ENCODE measurements at regions not wholly inside any gene's neighbourhood (a gene's known extent, or its start where the extent isn't known, plus 50 kb on each side); places are given as distances from the start of the nearest gene placed in this dataset.

GRCh38 chr9:108400297-108400696 is 455.5 kb downstream of the ACTL7B start:
- H3K36me3 ChIP-seq (replicated peaks; ENCODE audit: low read depth, low read length) = no peaks in the 10 kb centered on the region
- H3K4me1 ChIP-seq (ENCODE audit: low read length) = no peaks in the 10 kb centered on the region
- H3K79me2 ChIP-seq (ENCODE audit: low read length) = no peaks in the 10 kb centered on the region
- H3K9me3 ChIP-seq (ENCODE audit: insufficient read depth, low read length) = no peaks in the 10 kb centered on the region
- no peak overlapping the region for H2AFZ ChIP-seq (ENCODE audit: low read depth, low read length)
- H3K9ac ChIP-seq (ENCODE audit: low read length) = no peak overlapping the region
- no peak overlapping the region for H3K27ac ChIP-seq (ENCODE audit: low read length)
- no peak overlapping the region for H3K4me2 ChIP-seq (ENCODE audit: low read length)
- H3K4me3 ChIP-seq (ENCODE audit: low read length) = no peak overlapping the region
- TF ChIP-seq CTCF (IDR thresholded peaks at IDR 0.05; ENCODE audit: low read depth, low read length) = no peak
- TF ChIP-seq EZH2phosphoT487 (IDR thresholded peaks at IDR 0.05; ENCODE audit: low read depth) = no peak
- no peaks in the 10 kb centered on the region for H4K20me1 ChIP-seq (ENCODE audit: insufficient read depth, low read length)
- H3K27me3 ChIP-seq (ENCODE audit: low read depth, low read length) = no peaks in the 10 kb centered on the region

- no peak for TF ChIP-seq EZH2phosphoT487 (IDR thresholded peaks at IDR 0.05; ENCODE audit: low read depth)
- no peak for TF ChIP-seq CTCF (IDR thresholded peaks at IDR 0.05; ENCODE audit: low read depth, low read length)
- no peaks in the 10 kb centered on the region for H3K36me3 ChIP-seq (replicated peaks; ENCODE audit: low read depth, low read length)
- H3K4me2 ChIP-seq (ENCODE audit: low read length) = no peak overlapping the region
- H3K4me1 ChIP-seq (ENCODE audit: low read length) = no peaks in the 10 kb centered on the region
- H3K4me3 ChIP-seq (ENCODE audit: low read length) = no peak overlapping the region
- no peaks in the 10 kb centered on the region for H4K20me1 ChIP-seq (ENCODE audit: insufficient read depth, low read length)
- no peak overlapping the region for H2AFZ ChIP-seq (ENCODE audit: low read depth, low read length)
- no peak overlapping the region for H3K27ac ChIP-seq (ENCODE audit: low read length)
- no peak overlapping the region for H3K9ac ChIP-seq (ENCODE audit: low read length)
- H3K27me3 ChIP-seq (ENCODE audit: low read depth, low read length) = no peaks in the 10 kb centered on the region
- no peaks in the 10 kb centered on the region for H3K79me2 ChIP-seq (ENCODE audit: low read length)
- no peaks in the 10 kb centered on the region for H3K9me3 ChIP-seq (ENCODE audit: insufficient read depth, low read length)
These were observed 455.9 kb downstream of the ACTL7B start for GRCh38 chr9:108399851-108400250.

- no peak for TF ChIP-seq EZH2phosphoT487 (IDR thresholded peaks at IDR 0.05; ENCODE audit: low read depth)
- no peak for TF ChIP-seq CTCF (IDR thresholded peaks at IDR 0.05; ENCODE audit: low read depth, low read length)
- H3K4me3 ChIP-seq (ENCODE audit: low read length) = no peak overlapping the region
- H3K4me2 ChIP-seq (ENCODE audit: low read length) = no peak overlapping the region
- no peak overlapping the region for H3K9ac ChIP-seq (ENCODE audit: low read length)
- H2AFZ ChIP-seq (ENCODE audit: low read depth, low read length) = no peak overlapping the region
- no peaks in the 10 kb centered on the region for H3K4me1 ChIP-seq (ENCODE audit: low read length)
- no peaks in the 10 kb centered on the region for H3K79me2 ChIP-seq (ENCODE audit: low read length)
- H4K20me1 ChIP-seq (ENCODE audit: insufficient read depth, low read length) = no peaks in the 10 kb centered on the region
- H3K27ac ChIP-seq (ENCODE audit: low read length) = no peak overlapping the region
- H3K9me3 ChIP-seq (ENCODE audit: insufficient read depth, low read length) = no peaks in the 10 kb centered on the region
- no peaks in the 10 kb centered on the region for H3K27me3 ChIP-seq (ENCODE audit: low read depth, low read length)
- H3K36me3 ChIP-seq (replicated peaks; ENCODE audit: low read depth, low read length) = no peaks in the 10 kb centered on the region
These were observed 458.5 kb downstream of the ACTL7B start for GRCh38 chr9:108397286-108397685.

GRCh38 chr9:108396611-108397010 is 459.2 kb downstream of the ACTL7B start:
- H2AFZ ChIP-seq (ENCODE audit: low read depth, low read length) = no peak overlapping the region
- no peak overlapping the region for H3K4me2 ChIP-seq (ENCODE audit: low read length)
- H3K4me1 ChIP-seq (ENCODE audit: low read length) = no peaks in the 10 kb centered on the region
- no peak overlapping the region for H3K27ac ChIP-seq (ENCODE audit: low read length)
- H3K9me3 ChIP-seq (ENCODE audit: insufficient read depth, low read length) = no peaks in the 10 kb centered on the region
- TF ChIP-seq EZH2phosphoT487 (IDR thresholded peaks at IDR 0.05; ENCODE audit: low read depth) = no peak
- TF ChIP-seq CTCF (IDR thresholded peaks at IDR 0.05; ENCODE audit: low read depth, low read length) = no peak
- no peak overlapping the region for H3K9ac ChIP-seq (ENCODE audit: low read length)
- H3K79me2 ChIP-seq (ENCODE audit: low read length) = no peaks in the 10 kb centered on the region
- no peaks in the 10 kb centered on the region for H4K20me1 ChIP-seq (ENCODE audit: insufficient read depth, low read length)
- no peak overlapping the region for H3K4me3 ChIP-seq (ENCODE audit: low read length)
- H3K27me3 ChIP-seq (ENCODE audit: low read depth, low read length) = no peaks in the 10 kb centered on the region
- no peaks in the 10 kb centered on the region for H3K36me3 ChIP-seq (replicated peaks; ENCODE audit: low read depth, low read length)
